ENCODE measurements at regions not wholly inside any gene's neighbourhood (a gene's known extent, or its start where the extent isn't known, plus 50 kb on each side); places are given as distances from the start of the nearest gene placed in this dataset.

DNA sequence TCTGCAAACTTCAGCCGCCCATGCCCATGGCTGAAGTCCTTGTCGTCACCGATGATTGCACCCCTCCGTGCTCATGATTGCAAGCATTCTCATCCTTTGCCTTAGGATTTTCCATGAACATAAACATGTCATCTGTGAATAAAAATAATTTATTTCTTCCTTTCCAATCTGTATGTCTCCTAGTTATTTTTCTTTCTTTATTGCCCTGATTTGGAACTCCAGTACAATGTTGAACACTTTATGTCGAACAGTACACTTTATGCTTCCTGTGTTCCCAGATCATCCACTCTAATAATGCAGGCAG is 170.9 kb upstream of the SYT6 start:
- TF ChIP-seq TRIM28 (IDR thresholded peaks at IDR 0.05) (no peak), ZNF586 (CRISPR knock-in tag; conservative IDR thresholded peaks at IDR 0.05) (no peak), ZNF778 (CRISPR knock-in tag; IDR thresholded peaks at IDR 0.05) (no peak), HMG20A (CRISPR knock-in tag; conservative IDR thresholded peaks at IDR 0.05) (no peak), MXI1 (IDR thresholded peaks at IDR 0.05; ENCODE audit: low read depth, low read length) (no peak), BRD4 (IDR thresholded peaks at IDR 0.05) (no peak), NR3C1 (CRISPR knock-in tag; IDR thresholded peaks at IDR 0.05) (no peak), FOXM1 (IDR thresholded peaks at IDR 0.05; ENCODE audit: low read depth) (no peak), FOXM1 (CRISPR knock-in tag; IDR thresholded peaks at IDR 0.05; ENCODE audit: low read depth) (no peak)
- TF ChIP-seq, protein P1, sequence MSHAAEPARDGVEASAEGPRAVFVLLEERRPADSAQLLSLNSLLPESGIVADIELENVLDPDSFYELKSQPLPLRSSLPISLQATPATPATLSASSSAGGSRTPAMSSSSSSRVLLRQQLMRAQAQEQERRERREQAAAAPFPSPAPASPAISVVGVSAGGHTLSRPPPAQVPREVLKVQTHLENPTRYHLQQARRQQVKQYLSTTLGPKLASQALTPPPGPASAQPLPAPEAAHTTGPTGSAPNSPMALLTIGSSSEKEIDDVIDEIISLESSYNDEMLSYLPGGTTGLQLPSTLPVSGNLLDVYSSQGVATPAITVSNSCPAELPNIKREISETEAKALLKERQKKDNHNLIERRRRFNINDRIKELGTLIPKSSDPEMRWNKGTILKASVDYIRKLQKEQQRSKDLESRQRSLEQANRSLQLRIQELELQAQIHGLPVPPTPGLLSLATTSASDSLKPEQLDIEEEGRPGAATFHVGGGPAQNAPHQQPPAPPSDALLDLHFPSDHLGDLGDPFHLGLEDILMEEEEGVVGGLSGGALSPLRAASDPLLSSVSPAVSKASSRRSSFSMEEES (CRISPR knock-in tag; IDR thresholded peaks at IDR 0.05): no peak
- TF ChIP-seq, protein P2, sequence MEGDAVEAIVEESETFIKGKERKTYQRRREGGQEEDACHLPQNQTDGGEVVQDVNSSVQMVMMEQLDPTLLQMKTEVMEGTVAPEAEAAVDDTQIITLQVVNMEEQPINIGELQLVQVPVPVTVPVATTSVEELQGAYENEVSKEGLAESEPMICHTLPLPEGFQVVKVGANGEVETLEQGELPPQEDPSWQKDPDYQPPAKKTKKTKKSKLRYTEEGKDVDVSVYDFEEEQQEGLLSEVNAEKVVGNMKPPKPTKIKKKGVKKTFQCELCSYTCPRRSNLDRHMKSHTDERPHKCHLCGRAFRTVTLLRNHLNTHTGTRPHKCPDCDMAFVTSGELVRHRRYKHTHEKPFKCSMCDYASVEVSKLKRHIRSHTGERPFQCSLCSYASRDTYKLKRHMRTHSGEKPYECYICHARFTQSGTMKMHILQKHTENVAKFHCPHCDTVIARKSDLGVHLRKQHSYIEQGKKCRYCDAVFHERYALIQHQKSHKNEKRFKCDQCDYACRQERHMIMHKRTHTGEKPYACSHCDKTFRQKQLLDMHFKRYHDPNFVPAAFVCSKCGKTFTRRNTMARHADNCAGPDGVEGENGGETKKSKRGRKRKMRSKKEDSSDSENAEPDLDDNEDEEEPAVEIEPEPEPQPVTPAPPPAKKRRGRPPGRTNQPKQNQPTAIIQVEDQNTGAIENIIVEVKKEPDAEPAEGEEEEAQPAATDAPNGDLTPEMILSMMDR (IDR thresholded peaks at IDR 0.05 in 2 of 3, conservative IDR thresholded peaks at IDR 0.05 in 1 of 3; ENCODE audit: insufficient read depth in 2 of 3, low read depth in 1 of 3, low read length in 3 of 3): no peak
- TF ChIP-seq, protein P3, sequence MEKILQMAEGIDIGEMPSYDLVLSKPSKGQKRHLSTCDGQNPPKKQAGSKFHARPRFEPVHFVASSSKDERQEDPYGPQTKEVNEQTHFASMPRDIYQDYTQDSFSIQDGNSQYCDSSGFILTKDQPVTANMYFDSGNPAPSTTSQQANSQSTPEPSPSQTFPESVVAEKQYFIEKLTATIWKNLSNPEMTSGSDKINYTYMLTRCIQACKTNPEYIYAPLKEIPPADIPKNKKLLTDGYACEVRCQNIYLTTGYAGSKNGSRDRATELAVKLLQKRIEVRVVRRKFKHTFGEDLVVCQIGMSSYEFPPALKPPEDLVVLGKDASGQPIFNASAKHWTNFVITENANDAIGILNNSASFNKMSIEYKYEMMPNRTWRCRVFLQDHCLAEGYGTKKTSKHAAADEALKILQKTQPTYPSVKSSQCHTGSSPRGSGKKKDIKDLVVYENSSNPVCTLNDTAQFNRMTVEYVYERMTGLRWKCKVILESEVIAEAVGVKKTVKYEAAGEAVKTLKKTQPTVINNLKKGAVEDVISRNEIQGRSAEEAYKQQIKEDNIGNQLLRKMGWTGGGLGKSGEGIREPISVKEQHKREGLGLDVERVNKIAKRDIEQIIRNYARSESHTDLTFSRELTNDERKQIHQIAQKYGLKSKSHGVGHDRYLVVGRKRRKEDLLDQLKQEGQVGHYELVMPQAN (IDR thresholded peaks at IDR 0.05; ENCODE audit: borderline replicate concordance): no peak

All from K562 (cell line).